ENCODE measurements at regions not wholly inside any gene's neighbourhood (a gene's known extent, or its start where the extent isn't known, plus 50 kb on each side); places are given as distances from the start of the nearest gene placed in this dataset.

- DNase-seq, result no peak
These were observed 68.8 kb upstream of the ARHGAP18 start for GRCh38 chr6:129778793-129779192.

DNA sequence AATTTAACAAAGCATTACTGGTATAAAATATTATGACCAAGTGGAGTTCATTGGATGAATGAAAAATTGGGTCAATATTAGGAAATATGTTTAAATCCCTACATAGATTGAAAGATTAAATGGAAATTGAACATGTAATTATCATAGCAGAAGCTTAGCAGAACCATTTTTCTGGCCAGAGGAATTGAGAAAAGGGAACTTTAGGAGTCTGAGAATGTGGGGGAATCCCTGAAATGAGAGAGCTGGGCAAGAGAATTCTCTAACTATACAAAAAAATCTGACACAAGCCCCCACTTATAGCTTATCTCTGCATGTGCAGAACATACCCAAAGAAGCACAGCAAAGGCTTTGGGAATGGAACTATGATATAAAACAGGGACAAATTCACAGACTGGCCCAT, 67.4 kb upstream of the ARHGAP18 start:
- DNase-seq, result no peak

GRCh38 chr6:129776542-129777330, 66.8 kb upstream of the ARHGAP18 start:
- no peak for DNase-seq

GRCh38 chr6:129774697-129775447, 64.9 kb upstream of the ARHGAP18 start:
- peak; percentile 44 for DNase-seq

DNA sequence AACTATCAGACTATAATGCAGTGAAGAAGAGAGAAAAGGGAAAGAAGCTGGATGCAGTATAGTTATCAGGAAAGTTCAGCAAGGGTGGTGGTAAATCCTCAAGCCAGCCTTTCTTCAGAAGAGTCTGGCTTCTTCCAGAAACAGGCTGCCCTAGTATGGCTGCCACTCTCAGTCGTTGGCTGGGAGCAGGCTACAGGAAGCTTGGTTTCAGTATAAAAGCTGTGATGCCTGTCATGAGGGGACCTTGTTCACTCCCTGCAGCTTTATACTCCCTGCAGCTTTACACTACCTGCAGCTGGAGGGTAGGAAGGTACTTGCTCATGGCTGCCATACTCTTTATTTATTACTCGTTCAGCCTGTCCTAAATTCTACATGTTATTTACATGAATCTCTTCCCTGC, 63.3 kb upstream of the ARHGAP18 start:
- DNase-seq, result no peak

DNA sequence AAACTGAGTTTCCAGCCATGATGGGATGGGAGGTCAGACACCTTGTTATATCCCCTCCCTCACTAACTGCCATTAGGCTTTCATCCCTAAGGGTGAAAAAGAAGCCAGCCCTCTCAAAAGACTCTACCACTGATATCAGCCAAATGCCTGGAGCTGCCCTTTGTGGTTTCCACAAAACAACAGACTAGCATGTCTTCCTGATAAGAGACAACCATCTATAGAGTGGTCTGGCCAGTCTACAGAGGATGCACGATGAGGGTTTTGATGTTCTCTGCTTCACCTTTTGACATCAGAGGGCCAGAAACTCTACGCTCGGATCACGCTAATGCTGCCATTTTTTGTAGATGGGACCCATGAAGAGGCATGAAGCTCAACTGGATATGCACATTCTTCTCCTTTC, 61.7 kb upstream of the ARHGAP18 start:
- DNase-seq, result no peak

GRCh38 chr6:129767776-129768485, 58.0 kb upstream of the ARHGAP18 start:
- no peak for DNase-seq

DNA sequence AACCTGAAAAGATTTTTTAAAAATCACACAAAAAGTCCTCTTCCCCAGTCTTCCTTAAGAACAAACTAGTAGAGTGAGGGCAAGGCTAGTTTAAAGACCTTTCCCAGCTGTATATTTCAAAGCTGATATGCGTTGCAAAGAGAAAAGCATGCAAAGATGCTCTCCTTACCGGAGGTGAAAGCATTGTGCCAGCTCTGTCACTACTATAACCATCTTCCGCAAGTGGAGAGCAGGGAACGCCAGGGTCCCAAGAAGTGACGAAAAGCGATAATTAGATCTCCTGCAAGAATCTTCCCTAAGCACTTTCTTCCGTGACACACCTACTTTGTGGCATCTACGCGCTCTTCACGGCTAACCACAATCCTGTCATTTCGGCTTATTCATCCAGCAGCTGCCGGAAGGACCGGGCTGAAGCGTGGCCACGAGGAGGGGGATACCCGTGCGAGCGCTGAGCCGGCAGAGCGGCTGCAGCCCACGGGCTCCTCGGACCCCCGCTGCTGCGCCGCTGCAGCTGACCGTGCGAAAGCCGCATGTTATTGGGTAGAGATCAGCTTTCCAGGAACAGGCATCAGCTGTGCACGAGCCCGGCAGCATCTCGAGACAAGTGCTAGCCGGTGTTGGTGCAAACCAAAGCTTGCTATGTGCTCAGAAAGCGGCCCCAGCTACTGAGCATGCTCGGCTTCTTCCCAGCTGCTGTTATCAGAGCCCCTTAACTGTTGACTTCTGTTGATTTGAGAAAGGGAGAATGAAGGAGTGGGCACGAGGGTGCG, 57.2 kb upstream of the ARHGAP18 start:
- peak; percentile 27 for DNase-seq

DNA sequence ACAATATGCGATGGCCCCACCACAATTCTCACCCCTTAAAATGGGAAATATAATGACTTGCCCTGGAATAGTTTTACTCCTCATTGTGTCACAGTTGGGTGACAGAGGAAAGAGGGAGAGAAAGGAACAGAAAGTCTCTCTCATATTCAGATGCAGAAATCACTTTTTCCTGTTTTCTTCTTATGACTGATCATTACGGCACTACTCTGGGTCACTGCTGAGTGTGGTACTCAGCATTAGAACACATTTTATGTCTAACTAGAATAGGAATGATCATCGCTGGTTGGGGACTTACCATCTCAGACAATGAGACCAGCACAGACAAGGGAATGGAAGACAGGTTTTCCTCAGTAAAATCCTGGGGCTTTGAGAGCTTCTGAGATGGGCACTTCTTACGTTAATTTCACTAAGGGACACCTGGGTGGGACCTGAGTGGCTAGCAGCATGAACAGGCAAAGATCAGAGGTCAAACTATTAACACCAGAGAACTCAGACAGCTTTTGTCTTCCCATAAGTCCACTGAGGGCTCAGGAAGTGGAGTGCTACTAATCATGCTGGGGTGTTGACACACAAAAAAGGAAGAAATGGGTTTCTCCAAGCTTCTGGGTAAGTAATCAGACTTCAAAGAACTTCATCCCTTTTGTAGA, 54.9 kb upstream of the ARHGAP18 start:
- DNase-seq, result no peak

- no peak for DNase-seq
These were observed 50.0 kb upstream of the ARHGAP18 start for GRCh38 chr6:129759796-129760605.
